Tibial artery (tissue), 4 donors: ENCODE measurements at regions not wholly inside any gene's neighbourhood (a gene's known extent, or its start where the extent isn't known, plus 50 kb on each side); places are given as distances from the start of the nearest gene placed in this dataset.

ENCODE experiments used
- DNase-seq, 2 donors: peaks; one replicate each; pipeline ENCODE4 v3.0.0-alpha.2; 2019
- H3K27ac ChIP-seq, 2 donors: fragments of 200-600 bp; sonication (generic) in 1 of 2; 1 replicate in 1 of 2; 2 replicates in 1 of 2; pipeline ENCODE4 v1.5.1; 2018 to 2019; ENCODE audit warnings: mild to moderate bottlenecking in 1 of 2
- H3K27me3 ChIP-seq, 2 donors: fragments of 200-600 bp; sonication (generic) in 1 of 2; one replicate each; pipeline versions ENCODE4 v1.5.1 to v1.6.0; 2016 to 2019
- H3K36me3 ChIP-seq, 3 donors: fragments of 200-600 bp; sonication (generic) in 2 of 3; one replicate each; pipeline ENCODE4 v1.5.1; 2016 to 2019; ENCODE audit warnings: mild to moderate bottlenecking in 2 of 3
- H3K4me1 ChIP-seq, 4 donors: fragments of 200-600 bp; sonication (generic) in 2 of 4; 1 replicate in 3 of 4; 2 replicates in 1 of 4; pipeline ENCODE4 v1.5.1; 2016 to 2019
- H3K4me3 ChIP-seq, 2 donors: fragments of 200-600 bp; sonication (generic) in 1 of 2; 1 replicate in 1 of 2; 2 replicates in 1 of 2; pipeline ENCODE4 v1.5.1; 2018 to 2019; ENCODE audit warnings: mild to moderate bottlenecking in 2 of 2
- H3K9me3 ChIP-seq, 3 donors: fragments of 200-600 bp; sonication (generic) in 1 of 3; one replicate each; pipeline ENCODE4 v1.5.1; 2016 to 2019
- intact Hi-C: fragments of 100-400 bp; cut with DNase I; formaldehyde crosslinking; loops from one replicate; pipeline ENCODE4 v1.15.0; 2023; ENCODE audit warnings: low total_unique reads
- TF ChIP-seq, protein P1 (sequence below), 2 experiments: fragments of 200-600 bp in 1 of 2; fragments of 450-650 bp in 1 of 2; IDR thresholded peaks; one replicate each; pipeline ENCODE4 v1.5.1; 2017 to 2019; ENCODE audit warnings: antibody characterized with exemption in 2 of 2, mild to moderate bottlenecking in 1 of 2, moderate library complexity in 1 of 2

DNA sequence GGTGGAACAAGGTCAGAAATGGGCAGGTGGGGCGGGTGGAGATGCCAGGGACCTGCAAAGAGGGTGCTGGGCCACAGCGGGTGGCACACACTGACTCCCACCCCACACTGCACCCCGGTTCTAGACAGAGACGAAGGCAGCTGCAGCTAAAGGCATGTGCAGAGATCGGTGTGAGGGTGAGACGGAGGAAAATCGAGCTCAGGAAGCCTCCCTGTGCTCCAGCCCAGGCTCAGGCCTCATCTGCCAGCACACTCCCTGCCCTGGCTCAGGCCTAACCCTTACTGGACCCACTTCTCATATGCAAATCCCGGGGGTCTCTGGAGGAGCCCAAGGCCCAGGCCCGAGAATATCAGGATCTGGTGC, 130.8 kb upstream of the PPP1R26 start:
- Histone ChIP-seq H3K36me3 (no peaks in the 10 kb centered on the region), H3K27ac (no peak overlapping the region), H3K4me3 (no peak overlapping the region), H3K27me3 (peaks cover 0 to 85% of the 10 kb centered on the region in 2 donors), H3K9me3 (no peaks in the 10 kb centered on the region), H3K4me1 (peaks cover 0 to 3% (median 0%) of the 10 kb centered on the region in 4 donors)
- DNase-seq, result no peak
- intact Hi-C loops, result no loop called here
- TF ChIP-seq, protein P1, sequence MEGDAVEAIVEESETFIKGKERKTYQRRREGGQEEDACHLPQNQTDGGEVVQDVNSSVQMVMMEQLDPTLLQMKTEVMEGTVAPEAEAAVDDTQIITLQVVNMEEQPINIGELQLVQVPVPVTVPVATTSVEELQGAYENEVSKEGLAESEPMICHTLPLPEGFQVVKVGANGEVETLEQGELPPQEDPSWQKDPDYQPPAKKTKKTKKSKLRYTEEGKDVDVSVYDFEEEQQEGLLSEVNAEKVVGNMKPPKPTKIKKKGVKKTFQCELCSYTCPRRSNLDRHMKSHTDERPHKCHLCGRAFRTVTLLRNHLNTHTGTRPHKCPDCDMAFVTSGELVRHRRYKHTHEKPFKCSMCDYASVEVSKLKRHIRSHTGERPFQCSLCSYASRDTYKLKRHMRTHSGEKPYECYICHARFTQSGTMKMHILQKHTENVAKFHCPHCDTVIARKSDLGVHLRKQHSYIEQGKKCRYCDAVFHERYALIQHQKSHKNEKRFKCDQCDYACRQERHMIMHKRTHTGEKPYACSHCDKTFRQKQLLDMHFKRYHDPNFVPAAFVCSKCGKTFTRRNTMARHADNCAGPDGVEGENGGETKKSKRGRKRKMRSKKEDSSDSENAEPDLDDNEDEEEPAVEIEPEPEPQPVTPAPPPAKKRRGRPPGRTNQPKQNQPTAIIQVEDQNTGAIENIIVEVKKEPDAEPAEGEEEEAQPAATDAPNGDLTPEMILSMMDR (IDR thresholded peaks at IDR 0.05), result no peak

DNA sequence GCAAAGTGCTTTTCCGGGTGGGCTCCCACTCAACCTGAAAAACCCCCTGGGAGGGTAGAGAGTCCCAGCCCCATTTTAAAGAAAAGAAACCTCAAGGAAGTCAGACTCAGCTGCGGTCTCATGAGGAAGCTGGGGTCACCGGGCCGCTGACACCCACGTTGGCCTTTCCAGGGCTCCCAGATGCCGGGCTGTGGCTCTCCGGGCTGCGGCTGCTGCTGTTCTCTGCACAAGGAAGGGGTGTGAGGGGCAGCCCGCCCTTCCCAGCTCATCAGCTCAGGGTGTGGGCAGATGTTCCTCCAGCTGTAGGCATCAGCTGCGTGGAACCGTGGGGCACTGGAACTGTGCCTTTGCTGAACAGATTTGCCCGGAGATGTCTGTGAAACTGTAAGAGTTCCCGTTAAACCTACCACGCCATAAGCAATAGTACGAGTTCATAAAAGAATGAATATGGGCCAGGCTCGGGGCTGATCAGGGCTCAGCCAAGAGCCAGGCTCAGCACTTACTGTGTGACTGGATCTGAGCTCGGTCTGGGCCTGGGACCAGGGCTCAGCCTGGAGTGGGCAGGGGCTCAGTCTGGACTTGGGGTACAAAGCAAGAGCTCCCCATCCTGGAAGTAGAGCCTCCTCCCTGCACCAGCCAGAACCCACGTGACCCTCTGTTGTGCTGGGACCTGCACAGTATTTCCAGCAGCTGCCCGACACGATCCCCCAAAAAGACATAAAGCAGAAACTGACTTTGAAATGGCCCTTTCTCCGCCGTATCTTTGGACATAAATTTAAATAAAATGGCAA, 130.2 kb upstream of the PPP1R26 start:
- TF ChIP-seq, protein P1 (IDR thresholded peaks at IDR 0.05), result no peak
- intact Hi-C loops, result no loop called here
- H3K9me3 ChIP-seq, result no peaks in the 10 kb centered on the region
- H3K4me3 ChIP-seq, result no peak overlapping the region
- H3K27ac ChIP-seq, result no peak overlapping the region
- no peak for DNase-seq
- peaks cover 0 to 83% of the 10 kb centered on the region in 2 donors for H3K27me3 ChIP-seq
- no peaks in the 10 kb centered on the region for H3K36me3 ChIP-seq
- H3K4me1 ChIP-seq, result no peaks in the 10 kb centered on the region

DNA sequence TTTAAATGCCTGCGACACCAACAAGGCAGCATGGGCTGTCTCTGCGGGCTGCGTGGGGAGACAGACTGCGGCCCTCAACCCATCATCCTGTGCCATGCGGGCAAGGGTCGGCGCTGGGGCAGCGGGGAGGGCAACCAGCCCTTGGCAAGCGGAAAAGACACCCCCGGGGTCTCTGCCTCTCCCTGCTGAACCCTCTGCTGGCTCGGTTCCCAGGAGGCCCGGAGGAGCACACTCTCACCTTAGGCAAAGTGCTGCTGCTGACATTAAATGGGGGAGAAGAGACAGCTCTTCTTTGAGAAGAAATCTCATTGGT, 129.6 kb upstream of the PPP1R26 start:
- intact Hi-C loops, result no loop called here
- no peaks in the 10 kb centered on the region for H3K4me1 ChIP-seq
- H3K36me3 ChIP-seq, result no peaks in the 10 kb centered on the region
- TF ChIP-seq, protein P1 (IDR thresholded peaks at IDR 0.05), result no peak
- peaks cover 0 to 77% of the 10 kb centered on the region in 2 donors for H3K27me3 ChIP-seq
- H3K27ac ChIP-seq, result no peak overlapping the region
- no peak for DNase-seq
- H3K4me3 ChIP-seq, result no peak overlapping the region
- H3K9me3 ChIP-seq, result no peaks in the 10 kb centered on the region

DNA sequence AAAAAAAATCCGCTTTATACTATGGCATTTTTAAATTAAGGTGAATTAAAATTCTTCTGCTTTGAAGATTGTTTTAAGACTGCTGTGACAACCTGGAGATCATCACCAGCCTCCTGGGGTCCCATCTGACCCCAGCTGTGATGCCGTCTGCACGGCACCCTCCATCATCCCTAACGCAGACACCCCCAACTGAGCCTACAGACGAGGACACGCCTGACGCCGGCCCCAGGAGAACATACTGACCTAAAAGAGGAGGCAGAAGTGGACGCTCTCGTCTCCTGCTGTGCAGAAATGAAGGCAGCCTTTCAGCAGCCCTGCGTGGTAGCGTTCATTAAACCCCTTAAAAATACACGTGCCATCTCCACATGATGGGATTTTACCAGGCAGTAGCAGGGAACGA, 125.6 kb upstream of the PPP1R26 start:
- Histone ChIP-seq H3K9me3 (no peaks in the 10 kb centered on the region), H3K4me1 (no peaks in the 10 kb centered on the region), H3K36me3 (no peaks in the 10 kb centered on the region), H3K4me3 (no peak overlapping the region), H3K27ac (no peak overlapping the region), H3K27me3 (peaks cover 0 to 66% of the 10 kb centered on the region in 2 donors)
- TF ChIP-seq, protein P1 (IDR thresholded peaks at IDR 0.05), result no peak
- intact Hi-C loops, result no loop called here
- no peak for DNase-seq

DNA sequence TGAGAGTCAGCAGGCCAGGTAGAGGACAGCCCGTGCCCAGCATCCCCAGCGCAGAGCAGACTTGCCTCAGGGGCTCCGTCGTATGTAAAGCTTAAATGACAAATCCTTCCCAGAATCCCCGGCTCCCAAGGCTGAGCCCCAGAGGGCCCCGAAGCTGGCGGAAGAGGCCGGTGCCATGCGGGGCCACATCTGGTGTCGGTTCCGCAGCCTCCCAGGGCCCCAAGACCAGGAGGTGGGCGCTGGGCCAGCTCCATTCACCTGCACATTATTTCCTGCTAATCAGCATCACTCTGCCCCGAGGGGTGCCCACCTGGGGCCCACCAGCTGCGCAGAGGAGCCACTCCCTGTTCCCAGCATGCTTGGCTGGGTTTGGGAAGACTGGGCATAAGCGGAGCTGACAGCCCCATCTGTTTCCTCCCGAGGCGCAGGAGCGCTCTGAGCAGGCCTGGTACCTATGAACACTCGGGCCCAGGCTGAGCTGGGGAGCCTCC, 124.0 kb upstream of the PPP1R26 start:
- Histone ChIP-seq H3K36me3 (no peaks in the 10 kb centered on the region), H3K9me3 (no peaks in the 10 kb centered on the region), H3K27ac (no peak overlapping the region), H3K4me3 (no peak overlapping the region), H3K4me1 (no peaks in the 10 kb centered on the region), H3K27me3 (peaks cover 0 to 65% of the 10 kb centered on the region in 2 donors)
- TF ChIP-seq, protein P1 (IDR thresholded peaks at IDR 0.05), result no peak
- intact Hi-C loops, result no loop called here
- no peak for DNase-seq
